SK-N-SH (cell line): ENCODE measurements at regions not wholly inside any gene's neighbourhood (a gene's known extent, or its start where the extent isn't known, plus 50 kb on each side); places are given as distances from the start of the nearest gene placed in this dataset.

Experiments used
- EZH2phosphoT487 ChIP-seq: fragments of 200-600 bp; sonication (generic); IDR thresholded peaks from 2 replicates; pipeline ENCODE4 v1.6.1; 2017; ENCODE audit warnings: low read depth, mixed run types, mild to moderate bottlenecking, antibody characterized with exemption, moderate library complexity, borderline replicate concordance
- FOSL2 ChIP-seq: IDR thresholded peaks from 2 replicates; pipeline ENCODE4 v1.4.0; 2012; ENCODE audit warnings: low read depth, mild to moderate bottlenecking, moderate library complexity, borderline replicate concordance
- GABPA ChIP-seq: IDR thresholded peaks from 2 replicates; pipeline ENCODE4 v1.4.0; 2012; ENCODE audit warnings: low read depth, mild to moderate bottlenecking
- GATA2 ChIP-seq: sonication (generic); formaldehyde crosslinking; IDR thresholded peaks from 2 replicates; pipeline ENCODE4 v1.5.0; 2020; ENCODE audit warnings: mild to moderate bottlenecking, missing genetic modification reagents
- POLR2AphosphoS5 ChIP-seq: IDR thresholded peaks from 2 replicates; pipeline ENCODE4 v1.6.1; 2012; ENCODE audit warnings: low read depth, low read length
- RAD21 ChIP-seq: IDR thresholded peaks from 2 replicates; pipeline ENCODE4 v1.6.1; 2012; ENCODE audit warnings: mild to moderate bottlenecking, low read length
- RCOR1 ChIP-seq: fragments of 150-350 bp; IDR thresholded peaks from 2 replicates; pipeline ENCODE4 v1.6.1; 2017; ENCODE audit warnings: antibody characterized with exemption, low read length
- RFX5 ChIP-seq: IDR thresholded peaks from 2 replicates; pipeline ENCODE4 v1.6.1; 2012; ENCODE audit warnings: mild to moderate bottlenecking, improper control_type of control experiment, low read length
- SIN3A ChIP-seq: IDR thresholded peaks from 2 replicates; pipeline ENCODE4 v1.6.1; 2012; ENCODE audit warnings: low read depth, mild to moderate bottlenecking, low read length, moderate library complexity, borderline replicate concordance
- TAF1 ChIP-seq: IDR thresholded peaks from 2 replicates; pipeline ENCODE4 v1.6.1; 2012; ENCODE audit warnings: low read depth, mild to moderate bottlenecking, low read length, moderate library complexity, borderline replicate concordance
- USF2 ChIP-seq: fragments of 150-350 bp; IDR thresholded peaks from 2 replicates; pipeline ENCODE4 v1.6.1; 2017; ENCODE audit warnings: antibody characterized with exemption, low read length, low read depth, borderline replicate concordance
- TF ChIP-seq, protein P1 (sequence below): fragments of 200-600 bp; sonication (generic); IDR thresholded peaks from 2 replicates; pipeline ENCODE4 v1.6.1; 2017; ENCODE audit warnings: antibody characterized with exemption, mild to moderate bottlenecking, moderate library complexity
- TF ChIP-seq, protein P2 (sequence below): IDR thresholded peaks from 2 replicates; pipeline ENCODE4 v1.4.0; 2012; ENCODE audit warnings: low read depth

DNA sequence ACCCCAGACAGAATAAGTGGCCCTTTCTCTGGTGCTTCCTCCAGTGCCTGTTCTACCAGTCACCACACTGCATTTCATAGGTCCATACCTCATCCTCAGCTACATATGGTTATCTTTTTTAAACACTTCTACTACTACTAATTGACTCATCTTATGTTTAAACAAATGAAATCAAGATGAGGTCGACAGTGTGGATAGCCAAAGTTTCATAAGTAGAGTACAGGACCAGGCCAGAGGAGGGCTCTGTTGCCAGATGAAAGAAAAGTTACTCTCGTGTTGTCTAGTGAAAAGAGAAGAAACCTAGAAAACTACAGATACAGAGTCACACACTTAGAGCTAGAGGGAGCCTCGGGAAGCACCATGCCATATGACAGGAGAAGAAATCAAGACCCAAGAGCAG is 296.1 kb downstream of the VPS13C start:
- TF ChIP-seq, protein P1, sequence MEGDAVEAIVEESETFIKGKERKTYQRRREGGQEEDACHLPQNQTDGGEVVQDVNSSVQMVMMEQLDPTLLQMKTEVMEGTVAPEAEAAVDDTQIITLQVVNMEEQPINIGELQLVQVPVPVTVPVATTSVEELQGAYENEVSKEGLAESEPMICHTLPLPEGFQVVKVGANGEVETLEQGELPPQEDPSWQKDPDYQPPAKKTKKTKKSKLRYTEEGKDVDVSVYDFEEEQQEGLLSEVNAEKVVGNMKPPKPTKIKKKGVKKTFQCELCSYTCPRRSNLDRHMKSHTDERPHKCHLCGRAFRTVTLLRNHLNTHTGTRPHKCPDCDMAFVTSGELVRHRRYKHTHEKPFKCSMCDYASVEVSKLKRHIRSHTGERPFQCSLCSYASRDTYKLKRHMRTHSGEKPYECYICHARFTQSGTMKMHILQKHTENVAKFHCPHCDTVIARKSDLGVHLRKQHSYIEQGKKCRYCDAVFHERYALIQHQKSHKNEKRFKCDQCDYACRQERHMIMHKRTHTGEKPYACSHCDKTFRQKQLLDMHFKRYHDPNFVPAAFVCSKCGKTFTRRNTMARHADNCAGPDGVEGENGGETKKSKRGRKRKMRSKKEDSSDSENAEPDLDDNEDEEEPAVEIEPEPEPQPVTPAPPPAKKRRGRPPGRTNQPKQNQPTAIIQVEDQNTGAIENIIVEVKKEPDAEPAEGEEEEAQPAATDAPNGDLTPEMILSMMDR, result no peak
- TF ChIP-seq TAF1, result no peak
- no peak for TF ChIP-seq POLR2AphosphoS5
- TF ChIP-seq GABPA, result no peak
- TF ChIP-seq EZH2phosphoT487, result no peak
- TF ChIP-seq, protein P2, sequence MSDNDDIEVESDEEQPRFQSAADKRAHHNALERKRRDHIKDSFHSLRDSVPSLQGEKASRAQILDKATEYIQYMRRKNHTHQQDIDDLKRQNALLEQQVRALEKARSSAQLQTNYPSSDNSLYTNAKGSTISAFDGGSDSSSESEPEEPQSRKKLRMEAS, result no peak
- no peak for TF ChIP-seq RFX5
- no peak for TF ChIP-seq RCOR1
- no peak for TF ChIP-seq SIN3A
- TF ChIP-seq RAD21, result no peak
- TF ChIP-seq USF2, result no peak
- TF ChIP-seq FOSL2, result no peak
- no peak for TF ChIP-seq GATA2
